H9 (cell line): ENCODE measurements at regions not wholly inside any gene's neighbourhood (a gene's known extent, or its start where the extent isn't known, plus 50 kb on each side); places are given as distances from the start of the nearest gene placed in this dataset.

Experiments
- DNase-seq: peaks from one replicate; pipeline ENCODE4 v3.0.0-alpha.2; 2017
- H2AFZ ChIP-seq: one replicate; pipeline ENCODE4 v1.6.1; 2013; ENCODE audit warnings: mild to moderate bottlenecking, low read length, control low read depth, moderate library complexity
- H2AK5ac ChIP-seq: 2 replicates; pipeline ENCODE4 v1.6.1; 2013; ENCODE audit warnings: low read length, control low read depth, mixed read lengths; ENCODE audit not compliant: insufficient read length
- H2BK120ac ChIP-seq: one replicate; pipeline ENCODE4 v1.6.1; 2013; ENCODE audit warnings: low read depth, mild to moderate bottlenecking, low read length, control low read depth, inconsistent platforms; ENCODE audit not compliant: poor library complexity, severe bottlenecking
- H2BK12ac ChIP-seq: 2 replicates; pipeline ENCODE4 v1.6.1; 2013; ENCODE audit warnings: low read length, control low read depth, mixed read lengths, low read depth; ENCODE audit not compliant: insufficient read length
- H2BK15ac ChIP-seq: 2 replicates; pipeline ENCODE4 v1.6.1; 2013; ENCODE audit warnings: low read depth, low read length, control low read depth
- H2BK20ac ChIP-seq: one replicate; pipeline ENCODE4 v1.6.1; 2013; ENCODE audit warnings: low read depth, mild to moderate bottlenecking, low read length, control low read depth, inconsistent platforms; ENCODE audit not compliant: poor library complexity, severe bottlenecking
- H2BK5ac ChIP-seq: 2 replicates; pipeline ENCODE4 v1.6.1; 2013; ENCODE audit warnings: low read length, control low read depth, mixed read lengths; ENCODE audit not compliant: insufficient read length
- H3K14ac ChIP-seq: 2 replicates; pipeline ENCODE4 v1.6.1; 2013; ENCODE audit warnings: low read length, control low read depth; ENCODE audit not compliant: insufficient read depth
- H3K18ac ChIP-seq: 2 replicates; pipeline ENCODE4 v1.6.1; 2013; ENCODE audit warnings: low read depth, mild to moderate bottlenecking, mixed read lengths, low read length, control low read depth; ENCODE audit not compliant: insufficient read length
- H3K23ac ChIP-seq: 2 replicates; pipeline ENCODE4 v1.6.1; 2013; ENCODE audit warnings: low read length, control low read depth, mixed read lengths, low read depth; ENCODE audit not compliant: insufficient read length
- H3K23me2 ChIP-seq: 2 replicates; pipeline ENCODE4 v1.6.1; 2013; ENCODE audit warnings: low read depth, mild to moderate bottlenecking, mixed read lengths, low read length, control low read depth; ENCODE audit not compliant: insufficient read length, poor library complexity, severe bottlenecking
- H3K27ac ChIP-seq: 2 replicates; pipeline ENCODE4 v1.5.1; 2013; ENCODE audit warnings: low read length, control low read depth, mixed read lengths, low read depth; ENCODE audit not compliant: insufficient read length
- H3K27me3 ChIP-seq: 2 replicates; pipeline ENCODE4 v1.6.1; 2013; ENCODE audit warnings: low read length, control low read depth, inconsistent platforms; ENCODE audit not compliant: insufficient read depth
- H3K4ac ChIP-seq: 2 replicates; pipeline ENCODE4 v1.6.1; 2013; ENCODE audit warnings: low read depth, mild to moderate bottlenecking, control low read depth, inconsistent platforms, low read length, moderate library complexity
- H3K4me1 ChIP-seq: 2 replicates; pipeline ENCODE4 v1.6.1; 2013; ENCODE audit warnings: low read length, control low read depth, inconsistent platforms; ENCODE audit not compliant: insufficient read depth
- H3K4me2 ChIP-seq: 2 replicates; pipeline ENCODE4 v1.6.1; 2013; ENCODE audit warnings: low read length, control low read depth, mixed read lengths; ENCODE audit not compliant: insufficient read length, insufficient read depth
- H3K56ac ChIP-seq: 2 replicates; pipeline ENCODE4 v1.6.1; 2013; ENCODE audit warnings: low read depth, mild to moderate bottlenecking, mixed read lengths, low read length, control low read depth; ENCODE audit not compliant: insufficient read length
- H3K79me1 ChIP-seq: 2 replicates; pipeline ENCODE4 v1.6.1; 2013; ENCODE audit warnings: low read depth, mild to moderate bottlenecking, moderate library complexity, low read length, control low read depth, inconsistent platforms; ENCODE audit not compliant: insufficient read depth, poor library complexity, severe bottlenecking
- H3K79me2 ChIP-seq: 2 replicates; pipeline ENCODE4 v1.6.1; 2013; ENCODE audit warnings: low read length, control low read depth, inconsistent platforms; ENCODE audit not compliant: insufficient read depth
- H3K9ac ChIP-seq: 2 replicates; pipeline ENCODE4 v1.6.1; 2013; ENCODE audit warnings: low read length, control low read depth, mixed read lengths; ENCODE audit not compliant: insufficient read length; ENCODE audit errors: extremely low read depth
- H3K9me3 ChIP-seq: one replicate; pipeline ENCODE4 v1.6.1; 2013; ENCODE audit warnings: low read depth, low read length, inconsistent platforms; ENCODE audit not compliant: control insufficient read depth
- H3T11ph ChIP-seq: one replicate; pipeline ENCODE4 v1.6.1; 2013; ENCODE audit warnings: mild to moderate bottlenecking, low read length, control low read depth, inconsistent platforms
- H4K20me1 ChIP-seq: one replicate; pipeline ENCODE4 v1.6.1; 2013; ENCODE audit not compliant: control insufficient read depth, insufficient read length, insufficient read depth
- H4K5ac ChIP-seq: 2 replicates; pipeline ENCODE4 v1.6.1; 2013; ENCODE audit warnings: low read depth, mild to moderate bottlenecking, mixed read lengths, low read length, control low read depth; ENCODE audit not compliant: insufficient read length
- H4K8ac ChIP-seq: replicated peaks from 2 replicates; pipeline ENCODE4 v1.6.1; 2013; ENCODE audit warnings: low read length, control low read depth, mixed read lengths, low read depth; ENCODE audit not compliant: insufficient read length
- H4K91ac ChIP-seq: 2 replicates; pipeline ENCODE4 v1.6.1; 2013; ENCODE audit warnings: low read depth, mild to moderate bottlenecking, moderate library complexity, mixed read lengths, low read length, control low read depth; ENCODE audit not compliant: insufficient read length
- H3K27ac Mint-ChIP-seq, 3 experiments: 2 replicates in 2 of 3; 3 replicates in 1 of 3; pipeline ENCODE4 v1.8.0; 2020 to 2021; ENCODE audit warnings: mixed read lengths in 3 of 3, mild to moderate bottlenecking in 1 of 3, moderate library complexity in 1 of 3
- H3K27me3 Mint-ChIP-seq: 2 replicates; pipeline ENCODE4 v1.8.0; 2021; ENCODE audit warnings: low read depth, mild to moderate bottlenecking, moderate library complexity, mixed read lengths
- H3K36me3 Mint-ChIP-seq, 3 experiments: 2 replicates in 2 of 3; 3 replicates in 1 of 3; pipeline ENCODE4 v1.8.0; 2020 to 2021; ENCODE audit warnings: low read depth in 3 of 3, mixed read lengths in 3 of 3; ENCODE audit not compliant: insufficient read depth in 1 of 3
- H3K4me1 Mint-ChIP-seq, 2 experiments: 2 replicates each; pipeline ENCODE4 v1.8.0; 2020; ENCODE audit warnings: mixed read lengths in 2 of 2
- H3K4me3 Mint-ChIP-seq, 2 experiments: 2 replicates in 1 of 2; 3 replicates in 1 of 2; pipeline ENCODE4 v1.8.0; 2020 to 2021; ENCODE audit warnings: mild to moderate bottlenecking in 2 of 2, mixed read lengths in 2 of 2, moderate library complexity in 1 of 2
- H3K9me3 Mint-ChIP-seq, 2 experiments: 2 replicates in 1 of 2; 3 replicates in 1 of 2; pipeline ENCODE4 v1.8.0; 2020; ENCODE audit warnings: mild to moderate bottlenecking in 2 of 2, mixed read lengths in 2 of 2, moderate library complexity in 1 of 2
- WGBS: extraction: QIAGEN DNeasy Blood & Tissue Kit; methylation state at CpG from one replicate; pipeline ENCODE4 v1.1.7; 2013; ENCODE audit warnings: missing lambda C conversion rate, low lambda C conversion rate, mixed read lengths; ENCODE audit not compliant: insufficient read length; ENCODE audit errors: extremely low coverage; 5-methylcytosine and 5-hydroxymethylcytosine counted together
- TF ChIP-seq, protein P1 (sequence below): fragments of 200-600 bp; sonication (generic); conservative IDR thresholded peaks from 3 replicates; pipeline ENCODE4 v1.8.0; 2021; ENCODE audit warnings: antibody characterized with exemption, mild to moderate bottlenecking

DNA sequence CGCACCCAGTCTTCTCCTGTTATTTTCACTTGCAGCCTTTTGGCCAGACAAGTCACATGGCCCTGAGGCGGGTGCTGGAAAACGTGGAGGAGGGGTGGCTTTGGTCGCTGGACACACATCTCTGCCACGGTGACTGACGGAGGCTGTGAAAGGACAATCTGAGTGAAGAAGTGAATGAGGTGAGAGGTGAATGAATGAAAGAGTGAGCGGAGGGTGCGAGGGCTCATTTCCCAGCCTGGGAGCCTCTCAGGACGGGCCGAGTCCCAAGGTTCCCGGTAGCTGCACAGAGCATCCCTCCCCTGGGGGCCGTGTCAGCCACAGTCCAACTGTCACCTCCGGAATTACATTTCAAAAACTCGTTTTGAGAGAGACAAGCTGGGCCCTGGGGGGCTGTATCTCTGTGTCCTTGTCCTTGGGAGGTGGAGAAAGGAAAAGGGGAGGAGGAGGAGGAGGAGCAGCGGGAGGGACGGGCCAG lies 89.6 kb downstream of the UBIAD1 start:
- DNase-seq, result no peak
- Histone ChIP-seq H2BK12ac (no peak overlapping the region), H2BK20ac (no peak overlapping the region), H3K56ac (no peak overlapping the region), H3K18ac (no peak overlapping the region), H2AFZ (no peak overlapping the region), H3K23me2 (no peaks in the 10 kb centered on the region), H3K79me2 (no peaks in the 10 kb centered on the region), H3K14ac (no peak overlapping the region), H4K5ac (no peak overlapping the region), H3T11ph (no peak overlapping the region), H2AK5ac (no peak overlapping the region), H3K4ac (no peak overlapping the region), H3K27me3 (no peaks in the 10 kb centered on the region), H3K4me1 (peaks cover under 1% of the 10 kb centered on the region; the same call in 1 of the 2 replicates), H3K9me3 (no peaks in the 10 kb centered on the region), H3K23ac (no peak overlapping the region), H4K20me1 (no peaks in the 10 kb centered on the region), H2BK5ac (no peak overlapping the region), H3K9ac (no peak overlapping the region), H4K91ac (no peak overlapping the region), H2BK120ac (no peak overlapping the region), H3K27ac (no peak overlapping the region), H3K4me2 (no peak overlapping the region), H2BK15ac (no peak overlapping the region), H3K79me1 (no peaks in the 10 kb centered on the region), H4K8ac (no peak overlapping the region)
- Mint-ChIP-seq H3K27ac (no peak overlapping the region), H3K36me3 (no peaks in the 10 kb centered on the region), H3K4me3 (no peak overlapping the region; a peak in 2 of 5 replicates), H3K4me1 (peaks cover 13 to 28% of the 10 kb centered on the region in 2 experiments), H3K9me3 (no peaks in the 10 kb centered on the region), H3K27me3 (peaks cover 3% of the 10 kb centered on the region)
- TF ChIP-seq, protein P1, sequence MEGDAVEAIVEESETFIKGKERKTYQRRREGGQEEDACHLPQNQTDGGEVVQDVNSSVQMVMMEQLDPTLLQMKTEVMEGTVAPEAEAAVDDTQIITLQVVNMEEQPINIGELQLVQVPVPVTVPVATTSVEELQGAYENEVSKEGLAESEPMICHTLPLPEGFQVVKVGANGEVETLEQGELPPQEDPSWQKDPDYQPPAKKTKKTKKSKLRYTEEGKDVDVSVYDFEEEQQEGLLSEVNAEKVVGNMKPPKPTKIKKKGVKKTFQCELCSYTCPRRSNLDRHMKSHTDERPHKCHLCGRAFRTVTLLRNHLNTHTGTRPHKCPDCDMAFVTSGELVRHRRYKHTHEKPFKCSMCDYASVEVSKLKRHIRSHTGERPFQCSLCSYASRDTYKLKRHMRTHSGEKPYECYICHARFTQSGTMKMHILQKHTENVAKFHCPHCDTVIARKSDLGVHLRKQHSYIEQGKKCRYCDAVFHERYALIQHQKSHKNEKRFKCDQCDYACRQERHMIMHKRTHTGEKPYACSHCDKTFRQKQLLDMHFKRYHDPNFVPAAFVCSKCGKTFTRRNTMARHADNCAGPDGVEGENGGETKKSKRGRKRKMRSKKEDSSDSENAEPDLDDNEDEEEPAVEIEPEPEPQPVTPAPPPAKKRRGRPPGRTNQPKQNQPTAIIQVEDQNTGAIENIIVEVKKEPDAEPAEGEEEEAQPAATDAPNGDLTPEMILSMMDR, result no peak
- WGBS, result no CpG with 5 or more reads among the region's 16 CpGs
